SH-SY5Y (cell line): ENCODE measurements at regions not wholly inside any gene's neighbourhood (a gene's known extent, or its start where the extent isn't known, plus 50 kb on each side); places are given as distances from the start of the nearest gene placed in this dataset.

Experiments used
- GATA2 ChIP-seq: IDR thresholded peaks from 2 replicates; pipeline ENCODE4 v1.6.1; 2011; ENCODE audit warnings: mild to moderate bottlenecking, low read depth, low read length
- GATA3 ChIP-seq: IDR thresholded peaks from 2 replicates; pipeline ENCODE4 v1.6.1; 2011; ENCODE audit warnings: low read depth, mild to moderate bottlenecking, low read length, moderate library complexity

GRCh38 chrX:117701050-117701449, 415.6 kb downstream of the KLHL13 start:
- TF ChIP-seq GATA2 = no peak
- no peak for TF ChIP-seq GATA3
